ENCODE measurements at regions not wholly inside any gene's neighbourhood (a gene's known extent, or its start where the extent isn't known, plus 50 kb on each side); places are given as distances from the start of the nearest gene placed in this dataset.
A peak's percentile ranks its signal among the peaks of the same experiment; 100 is the strongest.

- no peak for TF ChIP-seq CTCF (IDR thresholded peaks at IDR 0.05; ENCODE audit: insufficient read depth, low read length, poor library complexity, severe bottlenecking)
- Histone ChIP-seq H3K27me3 (replicated peaks; ENCODE audit: control insufficient read depth, insufficient read depth, low read length) (no peaks in the 10 kb centered on the region), H3K36me3 (ENCODE audit: control insufficient read depth, insufficient read depth, low read length) (no peaks in the 10 kb centered on the region), H3K4me3 (replicated peaks; ENCODE audit: low read depth, low read length) (no peak overlapping the region)
- no peak for DNase-seq (ENCODE audit: extremely low read depth, insufficient read length)
These were observed 221.4 kb upstream of the ST6GAL2 start for GRCh38 chr2:107107351-107107750.

- no peak overlapping the region for H3K4me3 ChIP-seq (replicated peaks; ENCODE audit: low read depth, low read length)
- H3K36me3 ChIP-seq (ENCODE audit: control insufficient read depth, insufficient read depth, low read length) = no peaks in the 10 kb centered on the region
- no peak for TF ChIP-seq CTCF (IDR thresholded peaks at IDR 0.05; ENCODE audit: insufficient read depth, low read length, poor library complexity, severe bottlenecking)
These were observed 222.6 kb upstream of the ST6GAL2 start for GRCh38 chr2:107108556-107108955.

GRCh38 chr2:107111623-107112022, 225.7 kb upstream of the ST6GAL2 start:
- no peak for TF ChIP-seq CTCF (IDR thresholded peaks at IDR 0.05; ENCODE audit: insufficient read depth, low read length, poor library complexity, severe bottlenecking)
- Histone ChIP-seq H3K4me3 (replicated peaks; ENCODE audit: low read depth, low read length) (no peak overlapping the region), H3K27me3 (replicated peaks; ENCODE audit: control insufficient read depth, insufficient read depth, low read length) (no peaks in the 10 kb centered on the region), H3K36me3 (ENCODE audit: control insufficient read depth, insufficient read depth, low read length) (no peaks in the 10 kb centered on the region)
- DNase-seq (ENCODE audit: extremely low read depth, insufficient read length) = no peak

More at GRCh38 chr2:107108556-107108955, 222.6 kb upstream of the ST6GAL2 start:
- H3K27me3 ChIP-seq (replicated peaks; ENCODE audit: control insufficient read depth, insufficient read depth, low read length) = no peaks in the 10 kb centered on the region
- no peak for DNase-seq (ENCODE audit: extremely low read depth, insufficient read length)

- DNase-seq (ENCODE audit: extremely low read depth, insufficient read length) = no peak
- Histone ChIP-seq H3K36me3 (ENCODE audit: control insufficient read depth, insufficient read depth, low read length) (no peaks in the 10 kb centered on the region), H3K4me3 (replicated peaks; ENCODE audit: low read depth, low read length) (no peak overlapping the region), H3K27me3 (replicated peaks; ENCODE audit: control insufficient read depth, insufficient read depth, low read length) (no peaks in the 10 kb centered on the region)
- no peak for TF ChIP-seq CTCF (IDR thresholded peaks at IDR 0.05; ENCODE audit: insufficient read depth, low read length, poor library complexity, severe bottlenecking)
These were observed 226.6 kb upstream of the ST6GAL2 start for GRCh38 chr2:107112561-107112960.

DNA sequence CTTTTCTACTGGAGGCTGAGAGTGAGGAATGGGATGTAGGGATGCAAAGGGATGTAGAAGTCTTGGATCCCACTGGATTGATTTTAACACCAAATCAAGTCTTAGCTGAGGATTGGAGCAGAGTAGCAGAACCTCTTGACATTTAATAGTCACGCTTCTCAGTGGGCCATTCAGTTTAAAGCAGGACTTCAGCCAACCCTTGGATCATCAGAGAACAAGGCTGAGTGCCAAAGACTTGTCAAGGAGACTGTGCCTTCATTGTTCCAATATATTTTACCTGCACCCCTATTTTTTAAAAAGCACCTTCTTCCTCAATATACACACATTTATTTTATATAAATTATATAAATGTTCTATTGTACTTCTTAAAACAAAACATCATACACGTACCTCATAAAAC, 242.4 kb upstream of the ST6GAL2 start:
- H3K27me3 ChIP-seq (replicated peaks; ENCODE audit: control insufficient read depth, insufficient read depth, low read length) = no peaks in the 10 kb centered on the region
- DNase-seq (ENCODE audit: extremely low read depth, insufficient read length) = no peak
- H3K4me3 ChIP-seq (replicated peaks; ENCODE audit: low read depth, low read length) = no peak overlapping the region
- TF ChIP-seq CTCF (IDR thresholded peaks at IDR 0.05; ENCODE audit: insufficient read depth, low read length, poor library complexity, severe bottlenecking) = no peak
- no peaks in the 10 kb centered on the region for H3K36me3 ChIP-seq (ENCODE audit: control insufficient read depth, insufficient read depth, low read length)

DNA sequence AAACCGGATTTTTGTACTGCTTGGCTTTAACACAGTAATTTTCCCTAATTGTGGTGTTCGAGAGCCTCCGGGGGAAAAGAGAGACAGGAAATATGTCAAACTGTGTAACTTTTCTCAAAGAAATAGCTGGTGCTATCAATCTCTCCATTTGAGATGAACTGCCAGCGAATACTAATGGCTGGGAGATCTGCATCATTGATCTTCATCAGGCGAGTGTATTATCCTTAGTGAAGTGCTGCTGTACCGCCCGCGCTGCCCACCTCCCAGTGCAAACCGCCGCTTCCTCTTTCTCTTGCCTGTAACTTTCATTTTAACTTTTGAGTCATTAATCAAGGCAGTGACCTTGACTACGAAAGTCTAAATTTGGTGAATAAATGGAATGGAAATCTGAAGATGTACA, 246.1 kb upstream of the ST6GAL2 start:
- TF ChIP-seq CTCF (IDR thresholded peaks at IDR 0.05; ENCODE audit: insufficient read depth, low read length, poor library complexity, severe bottlenecking) = no peak
- no peak overlapping the region for H3K4me3 ChIP-seq (replicated peaks; ENCODE audit: low read depth, low read length)
- DNase-seq (ENCODE audit: extremely low read depth, insufficient read length) = peak; percentile 48
- H3K36me3 ChIP-seq (ENCODE audit: control insufficient read depth, insufficient read depth, low read length) = no peaks in the 10 kb centered on the region
- no peaks in the 10 kb centered on the region for H3K27me3 ChIP-seq (replicated peaks; ENCODE audit: control insufficient read depth, insufficient read depth, low read length)

Data from GM06990 (cell line).